ENCODE measurements at regions not wholly inside any gene's neighbourhood (a gene's known extent, or its start where the extent isn't known, plus 50 kb on each side); places are given as distances from the start of the nearest gene placed in this dataset.

GRCh38 chr2:22756276-22757043 lies 628.5 kb upstream of the KLHL29 start:
- H3K27ac ChIP-seq = no peak overlapping the region
- TF ChIP-seq CTCF (conservative IDR thresholded peaks at IDR 0.05) = no peak
- TF ChIP-seq ZFX (IDR thresholded peaks at IDR 0.05) = no peak

- TF ChIP-seq CTCF (conservative IDR thresholded peaks at IDR 0.05) (no peak), ZFX (IDR thresholded peaks at IDR 0.05) (no peak)
- no peak overlapping the region for H3K27ac ChIP-seq
These were observed 615.5 kb upstream of the KLHL29 start for GRCh38 chr2:22769497-22769896.

GRCh38 chr2:22784566-22784965 lies 600.4 kb upstream of the KLHL29 start:
- TF ChIP-seq ZFX (IDR thresholded peaks at IDR 0.05) (no peak), CTCF (conservative IDR thresholded peaks at IDR 0.05) (no peak)

GRCh38 chr2:22786817-22787216 lies 598.2 kb upstream of the KLHL29 start:
- no peak overlapping the region for H3K27ac ChIP-seq
- TF ChIP-seq CTCF (conservative IDR thresholded peaks at IDR 0.05) = no peak
- no peak for TF ChIP-seq ZFX (IDR thresholded peaks at IDR 0.05)

More at GRCh38 chr2:22784566-22784965, 600.4 kb upstream of the KLHL29 start:
- H3K27ac ChIP-seq = no peak overlapping the region

- no peak for TF ChIP-seq CTCF (conservative IDR thresholded peaks at IDR 0.05)
- no peak for TF ChIP-seq ZFX (IDR thresholded peaks at IDR 0.05)
- no peak overlapping the region for H3K27ac ChIP-seq
These were observed 597.2 kb upstream of the KLHL29 start for GRCh38 chr2:22787745-22788144.

GRCh38 chr2:22788749-22789327 lies 596.1 kb upstream of the KLHL29 start:
- H3K27ac ChIP-seq = no peak overlapping the region
- TF ChIP-seq CTCF (conservative IDR thresholded peaks at IDR 0.05) = no peak
- TF ChIP-seq ZFX (IDR thresholded peaks at IDR 0.05) = no peak

GRCh38 chr2:22795287-22795866 lies 589.6 kb upstream of the KLHL29 start:
- TF ChIP-seq ZFX (IDR thresholded peaks at IDR 0.05) = no peak
- TF ChIP-seq CTCF (conservative IDR thresholded peaks at IDR 0.05) = no peak
- no peak overlapping the region for H3K27ac ChIP-seq

Data from C4-2B (cell line).